Astrocyte of the hippocampus (primary cell): ENCODE measurements at regions not wholly inside any gene's neighbourhood (a gene's known extent, or its start where the extent isn't known, plus 50 kb on each side); places are given as distances from the start of the nearest gene placed in this dataset.

Source experiments
- DNase-seq: peaks from one replicate; pipeline ENCODE4 v3.0.0; 2011; ENCODE audit warnings: low read depth, low spot score

- DNase-seq = no peak
These were observed 350.1 kb downstream of the CBLN2 start for GRCh38 chr18:72194072-72194471.

DNA sequence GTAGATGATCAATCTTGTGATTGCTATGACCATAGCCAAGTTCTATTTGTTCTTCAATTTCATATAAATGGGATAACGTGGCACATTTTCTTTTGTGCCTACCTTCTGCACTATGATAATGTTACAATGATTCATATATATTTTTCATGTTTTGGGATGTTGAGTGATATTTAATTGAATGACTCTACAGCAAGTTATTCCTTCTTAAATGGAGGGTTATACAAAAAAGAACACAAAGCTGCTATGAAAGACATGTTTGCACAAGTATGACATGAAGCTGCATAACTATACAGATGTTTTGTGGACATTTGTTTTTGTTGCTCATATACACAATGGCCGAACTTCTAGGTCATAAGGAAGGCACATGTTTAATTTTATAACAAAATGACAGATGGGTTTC, 356.2 kb downstream of the CBLN2 start:
- no peak for DNase-seq

DNA sequence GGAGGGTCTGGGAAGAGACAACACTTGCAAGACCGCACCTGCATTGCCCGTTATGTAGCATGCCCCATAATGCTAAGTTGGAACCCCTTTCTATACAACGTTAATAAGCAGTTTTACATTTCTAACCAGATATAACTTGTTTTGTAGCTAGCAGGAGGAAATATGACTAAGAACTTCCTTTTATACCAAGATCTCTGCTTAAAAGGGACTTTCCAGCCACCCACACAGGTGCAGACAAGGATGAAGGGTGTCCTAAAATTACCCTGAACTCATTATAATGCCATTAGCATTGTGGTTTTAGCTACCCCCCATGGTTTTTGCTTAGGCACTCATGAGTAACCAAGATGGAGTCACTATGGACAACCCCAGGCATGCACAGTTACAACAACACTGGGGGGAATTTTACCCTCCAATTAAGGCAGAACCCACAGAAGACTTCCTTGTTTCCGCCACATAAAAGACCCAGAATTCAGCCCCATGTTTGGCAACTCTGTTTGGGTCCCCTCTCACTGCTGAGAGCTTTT, 362.8 kb downstream of the CBLN2 start:
- DNase-seq = no peak

DNA sequence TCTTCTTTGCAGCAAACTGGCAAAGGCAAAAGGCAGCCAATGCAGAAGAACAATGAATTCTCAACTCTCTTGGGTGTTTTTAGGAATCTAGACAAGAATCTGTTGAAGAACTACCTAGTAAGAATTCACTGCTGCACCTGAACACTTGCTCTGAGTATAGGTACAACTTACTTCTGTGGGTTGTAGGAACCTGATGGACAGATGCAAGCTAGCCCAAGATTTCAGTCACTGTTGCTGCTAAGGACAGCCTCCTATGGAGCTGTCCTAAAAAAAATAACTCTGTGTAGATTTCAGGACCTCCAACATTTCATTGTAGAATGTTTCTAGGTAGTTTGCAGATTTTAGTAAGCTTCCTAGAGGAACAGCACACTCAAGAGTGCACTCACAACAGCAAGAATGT, 363.5 kb downstream of the CBLN2 start:
- DNase-seq = no peak

DNA sequence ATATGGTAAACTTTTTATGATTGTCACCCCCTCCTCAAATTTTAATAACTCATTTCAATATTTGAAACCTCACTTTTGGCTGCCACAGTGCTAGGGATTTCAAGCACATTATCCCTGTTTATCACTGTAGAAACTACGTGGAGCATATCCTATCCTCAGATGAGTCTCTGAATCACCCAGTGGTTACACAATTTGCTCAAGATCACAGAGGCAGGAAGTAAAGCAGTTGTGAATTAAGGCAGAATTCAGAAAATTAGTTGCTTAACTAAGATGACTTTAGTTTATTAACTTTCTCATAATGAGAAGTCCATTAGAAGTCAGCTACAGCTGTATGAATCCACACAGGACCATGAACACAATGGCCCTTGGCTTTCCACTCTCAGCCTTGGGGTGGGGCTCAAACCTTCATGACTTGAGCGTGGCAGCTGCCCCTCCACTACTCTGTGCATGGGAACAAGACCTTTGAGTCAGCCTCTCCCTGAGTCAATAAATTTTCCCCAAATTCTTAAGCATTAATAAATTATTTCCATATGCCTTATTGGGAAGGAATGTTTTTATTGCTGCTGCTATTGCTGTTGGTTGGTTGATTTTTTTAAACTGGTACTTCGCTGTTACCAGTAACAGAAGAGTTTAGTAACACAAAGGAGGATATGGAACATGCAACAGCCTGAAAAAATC, 369.0 kb downstream of the CBLN2 start:
- no peak for DNase-seq

DNA sequence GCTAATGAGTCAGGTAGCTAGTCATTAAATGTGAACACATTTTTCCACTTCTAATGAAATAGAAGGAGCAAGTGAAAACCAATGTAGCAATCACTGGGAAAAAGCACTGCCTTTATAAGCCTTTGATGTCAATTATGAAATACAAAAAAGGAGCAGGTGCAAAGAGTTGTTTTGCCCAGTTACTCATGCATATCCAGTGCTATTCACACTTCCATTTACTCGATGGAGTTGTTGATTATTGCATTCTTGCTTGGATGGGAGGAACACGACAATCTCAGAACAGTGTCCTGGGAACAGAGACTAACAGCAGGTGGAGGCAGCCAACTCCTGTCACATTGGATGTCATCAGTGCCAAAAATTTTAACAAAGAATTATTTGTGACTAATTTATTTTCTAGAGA, 372.5 kb downstream of the CBLN2 start:
- DNase-seq = no peak

GRCh38 chr18:72161691-72162090, 382.5 kb downstream of the CBLN2 start:
- DNase-seq = no peak

DNA sequence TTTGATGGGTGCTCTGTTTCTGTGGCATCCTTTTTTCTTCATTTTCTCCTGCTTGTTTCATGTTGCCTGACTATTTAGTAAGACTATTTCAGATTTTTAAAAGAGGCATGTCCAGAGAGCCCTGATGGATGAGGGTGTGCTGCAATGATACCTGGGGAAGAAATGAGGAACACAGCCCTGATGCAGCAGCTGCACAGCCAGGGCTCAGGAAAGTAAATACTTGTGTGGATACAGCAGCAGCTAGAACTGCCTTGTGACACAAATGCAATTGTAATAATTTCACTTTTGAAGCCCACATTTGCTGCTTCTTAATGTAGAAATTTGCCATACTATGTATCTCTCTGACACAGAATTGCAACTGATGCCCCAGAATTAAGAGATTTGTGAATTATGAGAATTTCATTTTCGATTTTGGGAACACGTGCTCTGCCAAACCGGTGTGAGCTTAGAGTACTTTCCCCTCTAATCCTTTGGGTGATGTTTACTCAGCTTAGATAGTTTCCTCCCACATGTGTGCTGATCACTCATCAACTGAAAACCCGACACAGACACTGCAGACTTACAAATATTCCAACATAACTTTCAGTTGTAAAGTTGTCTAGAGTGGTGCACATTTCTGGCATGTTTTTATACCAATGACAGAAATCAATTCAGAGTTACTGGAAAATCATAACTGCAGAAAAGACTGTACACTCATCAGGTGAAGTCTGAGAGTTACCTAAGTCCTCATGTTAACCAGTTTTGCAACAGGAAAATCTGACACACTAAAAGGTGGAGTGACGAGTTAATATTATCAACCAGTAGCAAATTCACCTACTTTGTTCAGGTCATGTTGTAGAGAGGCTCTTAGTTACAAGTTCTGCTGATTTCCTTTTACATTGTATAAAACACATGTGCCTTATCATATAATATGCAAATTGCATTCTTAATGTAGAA, 383.4 kb downstream of the CBLN2 start:
- DNase-seq = no peak

GRCh38 chr18:72155327-72155726, 388.8 kb downstream of the CBLN2 start:
- DNase-seq = peak; percentile 32

DNA sequence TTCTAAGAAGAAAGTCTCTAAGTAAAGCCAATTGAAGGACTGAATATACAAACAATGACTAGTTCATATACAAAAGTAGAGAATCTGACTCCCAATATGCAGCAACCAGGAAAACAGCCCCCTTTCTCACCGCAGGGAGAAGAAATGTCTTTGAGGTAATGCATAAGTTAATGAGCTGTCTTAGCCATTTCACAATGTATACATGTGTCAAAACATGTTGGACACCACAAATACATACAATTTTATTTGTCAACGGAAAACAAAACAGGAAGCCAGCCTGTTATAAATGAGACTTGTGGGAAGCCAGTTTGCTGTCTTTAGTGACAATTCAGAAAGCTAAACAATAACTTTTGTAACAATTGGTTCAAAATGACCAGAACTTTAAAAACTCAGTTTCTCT, 389.2 kb downstream of the CBLN2 start:
- DNase-seq = no peak

DNA sequence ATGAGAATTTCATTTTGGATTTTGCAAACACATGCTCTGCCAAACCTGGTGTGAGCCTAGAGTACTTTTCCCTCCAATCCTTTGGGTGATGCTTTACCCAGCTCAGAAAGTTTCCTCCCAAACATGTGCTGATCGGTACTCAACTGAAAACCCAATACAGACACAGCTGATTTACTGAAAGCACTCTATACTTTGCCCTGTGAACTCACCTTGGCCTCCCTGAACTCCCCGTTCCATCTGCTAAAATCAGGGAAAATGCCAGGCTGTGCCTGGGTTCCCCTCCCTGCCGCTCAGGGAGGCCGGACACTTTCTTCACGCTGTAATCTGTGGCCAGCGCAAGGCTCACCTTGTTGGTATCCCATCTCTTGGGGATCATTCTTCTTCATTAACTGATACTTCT, 391.2 kb downstream of the CBLN2 start:
- no peak for DNase-seq

DNA sequence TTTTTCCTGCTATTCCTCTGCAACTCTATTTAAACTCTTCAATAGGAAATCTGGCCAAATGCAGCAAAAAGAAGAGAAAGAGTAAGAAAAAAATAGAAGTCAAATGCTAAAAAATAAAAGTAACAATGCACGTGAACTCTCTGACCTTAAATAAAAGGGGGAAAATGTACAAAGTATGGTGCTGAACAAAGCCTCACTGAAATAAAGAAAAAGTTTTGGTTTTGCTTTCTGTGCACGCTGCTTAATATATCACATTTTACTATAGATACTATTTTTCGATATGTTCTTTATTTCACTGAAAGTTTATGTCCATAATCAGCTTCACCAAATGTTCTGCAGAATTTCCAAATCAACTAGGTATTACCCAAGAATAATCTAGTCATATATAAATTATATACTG, 396.3 kb downstream of the CBLN2 start:
- DNase-seq = no peak

DNA sequence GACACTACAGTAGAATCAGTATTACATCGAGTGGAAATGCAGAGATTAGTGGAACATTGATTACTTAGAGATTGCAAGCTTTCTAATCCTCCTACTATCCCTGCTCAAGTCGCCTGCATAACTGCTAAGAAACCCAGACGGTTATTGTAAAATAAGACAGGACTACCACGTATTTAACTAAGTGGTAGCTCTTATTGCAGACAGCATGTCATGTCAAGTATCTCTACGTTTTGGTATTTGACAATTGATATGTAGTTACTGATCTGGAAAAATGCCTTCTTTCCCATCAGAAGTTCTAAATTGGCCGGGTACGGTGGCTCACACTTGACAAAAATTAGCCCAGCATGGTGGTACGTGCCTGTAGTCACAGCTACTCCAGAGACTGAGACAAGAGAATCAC, 404.1 kb downstream of the CBLN2 start:
- no peak for DNase-seq

DNA sequence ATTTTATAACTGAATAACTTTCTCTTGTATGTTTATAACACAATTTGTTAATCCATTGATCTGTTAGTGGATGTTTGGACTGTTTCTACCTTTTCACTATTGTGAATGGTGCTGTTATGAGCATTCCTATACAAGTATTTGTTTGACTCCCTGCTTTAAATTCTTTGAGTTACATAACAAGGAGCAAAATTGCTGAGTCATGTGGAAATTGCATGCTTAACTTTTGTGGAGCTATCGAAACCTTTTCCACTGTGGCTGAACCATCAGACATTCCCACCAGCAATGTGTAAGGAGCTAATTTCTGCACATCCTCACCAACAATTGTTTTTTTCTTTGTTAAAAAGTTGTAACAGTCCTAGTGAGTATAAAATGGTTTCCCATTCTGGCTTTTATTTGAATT, 415.5 kb downstream of the CBLN2 start:
- DNase-seq = peak; percentile 11

DNA sequence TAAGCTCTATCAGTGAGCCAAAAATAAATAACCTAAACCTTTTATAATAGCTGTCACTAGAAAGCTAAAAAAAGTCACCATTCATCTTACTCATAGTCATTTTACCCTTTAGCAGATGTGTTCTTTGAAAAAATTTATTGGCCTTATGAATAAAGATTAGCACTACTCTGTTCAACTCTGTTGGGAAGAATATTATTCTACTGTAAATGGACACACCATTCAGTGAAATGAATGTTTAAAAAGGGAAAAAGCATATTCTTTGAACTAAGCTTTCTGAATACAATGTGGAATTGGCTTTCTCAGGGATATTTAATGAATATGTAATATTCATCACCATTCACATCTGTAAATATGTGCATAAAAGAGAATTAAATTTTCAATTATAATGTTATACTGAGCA, 422.0 kb downstream of the CBLN2 start:
- no peak for DNase-seq

DNA sequence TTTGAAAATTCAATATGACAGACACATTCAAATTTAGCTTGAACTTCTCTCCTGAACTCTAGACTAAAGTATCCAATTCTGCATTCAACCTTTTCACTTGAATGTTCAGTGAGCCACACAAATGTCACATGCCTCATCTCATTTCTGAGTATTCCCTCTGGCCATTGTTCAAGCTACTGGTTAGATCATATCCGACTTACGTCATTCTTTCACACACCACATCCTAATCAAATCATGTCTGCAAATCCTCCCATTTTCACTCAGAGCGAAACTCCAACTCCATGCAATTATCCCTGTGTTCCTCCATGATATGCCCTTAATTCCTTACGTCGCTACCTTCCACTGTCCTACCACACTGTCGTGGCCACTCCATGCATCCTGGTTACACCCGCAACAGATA, 425.1 kb downstream of the CBLN2 start:
- no peak for DNase-seq

DNA sequence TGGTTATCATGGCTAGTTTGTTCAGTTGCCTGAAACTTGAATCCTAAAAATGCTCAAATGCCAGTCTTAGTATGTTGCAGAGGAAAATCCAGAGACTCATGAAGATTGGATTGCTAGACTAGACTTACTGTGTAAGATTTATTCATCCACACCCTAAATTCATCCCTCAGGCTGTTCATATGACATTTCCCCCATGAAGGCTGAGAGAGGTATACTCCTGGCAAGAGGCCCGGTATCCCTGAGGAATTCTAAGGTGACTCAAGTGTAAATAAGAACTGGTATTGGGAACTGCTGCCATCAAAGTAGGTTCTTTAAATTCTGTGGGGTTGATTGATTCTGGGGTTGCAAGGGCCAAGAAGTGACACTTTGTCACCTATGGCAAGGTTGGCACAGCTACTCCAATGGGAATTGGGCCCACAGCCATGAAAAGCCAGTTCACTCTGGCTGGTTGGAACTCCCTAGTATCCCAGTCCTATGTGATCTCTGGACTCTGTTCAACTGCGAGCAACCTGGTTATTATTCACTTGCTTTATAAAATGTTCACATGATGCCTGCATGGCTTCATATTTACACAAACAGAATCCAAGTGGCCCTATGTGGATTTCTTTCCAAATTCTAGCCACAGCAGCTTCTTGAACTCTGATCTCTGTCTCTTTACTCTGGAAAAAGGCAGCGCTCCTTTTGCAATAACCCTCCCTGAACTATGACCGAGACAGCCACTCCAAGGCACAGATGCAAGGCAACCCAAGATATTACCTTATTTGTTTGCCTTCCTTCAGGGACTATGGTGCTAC, 429.1 kb downstream of the CBLN2 start:
- no peak for DNase-seq

DNA sequence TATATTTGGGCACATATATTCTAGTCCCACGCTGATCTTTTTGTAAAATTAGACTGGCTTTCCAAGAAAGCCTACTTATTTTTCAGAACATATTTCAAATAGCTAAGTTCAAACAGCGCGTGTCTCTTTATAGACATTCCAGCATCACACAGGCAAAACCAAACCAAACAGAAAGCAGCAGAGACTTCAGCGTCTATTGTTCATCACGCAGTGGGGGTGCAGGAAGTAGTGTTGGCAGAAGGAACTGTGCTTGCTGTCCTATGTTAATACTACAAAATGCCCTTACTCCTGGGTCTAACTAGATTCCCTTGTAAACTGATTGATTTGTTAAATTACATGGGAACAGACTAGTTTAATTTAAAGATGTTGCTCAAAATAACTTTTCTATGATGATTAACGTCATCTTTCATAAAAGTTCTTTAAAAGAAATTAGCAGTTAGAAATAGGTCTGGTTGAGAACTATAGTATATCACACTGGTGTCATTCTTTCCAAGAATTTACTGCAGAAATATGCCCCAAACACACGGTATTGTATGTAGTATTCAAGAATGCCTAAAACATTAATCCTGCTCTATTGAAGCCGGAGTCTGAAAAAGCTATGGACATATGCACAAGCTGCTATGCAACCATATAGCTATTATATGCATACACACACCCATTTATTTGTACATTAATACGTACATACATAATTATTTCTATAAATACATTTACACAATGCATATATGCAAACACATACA, 436.3 kb downstream of the CBLN2 start:
- peak; percentile 35 for DNase-seq

DNA sequence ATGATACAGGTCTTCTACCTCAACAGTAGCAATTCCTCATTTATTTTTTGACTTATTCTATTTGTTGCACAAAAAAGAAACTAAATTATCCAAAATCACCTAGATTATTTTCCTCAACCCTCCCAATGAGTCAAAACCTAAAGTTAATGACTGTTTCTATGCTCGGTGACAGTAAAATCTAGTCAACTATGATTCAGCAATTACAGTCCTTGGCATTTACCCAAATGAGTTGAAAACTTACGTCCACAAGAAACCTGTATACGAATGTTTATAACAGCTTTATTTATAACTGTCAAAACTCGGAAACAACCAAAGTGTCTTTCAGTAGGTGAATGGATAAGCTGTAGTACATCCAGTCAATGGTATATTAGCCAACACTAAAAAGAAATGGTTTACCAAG, 439.3 kb downstream of the CBLN2 start:
- DNase-seq = no peak

DNA sequence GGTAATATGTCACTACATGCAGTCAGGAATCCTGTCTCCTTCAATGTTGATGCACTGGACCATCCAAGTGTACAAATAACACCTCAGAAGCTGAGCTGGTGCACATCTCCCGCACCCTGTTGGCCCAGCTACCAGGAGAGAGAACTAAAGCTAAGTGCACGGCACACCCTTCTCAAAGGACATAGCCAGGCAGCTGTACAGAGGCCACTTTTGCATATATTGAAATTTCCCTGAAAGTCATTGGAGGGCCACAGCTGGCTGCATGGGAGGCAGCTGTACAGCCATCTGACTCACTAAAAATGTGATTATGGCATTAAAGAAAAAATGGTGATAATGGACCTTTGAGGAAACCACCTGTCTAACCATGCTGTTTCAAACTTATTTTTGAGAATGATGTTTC, 441.7 kb downstream of the CBLN2 start:
- DNase-seq = no peak

GRCh38 chr18:72100465-72101004, 443.6 kb downstream of the CBLN2 start:
- DNase-seq = no peak
